ENCODE measurements at regions not wholly inside any gene's neighbourhood (a gene's known extent, or its start where the extent isn't known, plus 50 kb on each side); places are given as distances from the start of the nearest gene placed in this dataset.

- DNase-seq: no peak
Measured at GRCh38 chr4:112852601-112853000, 196.9 kb upstream of the ANK2 start.

- DNase-seq: no peak
Measured at GRCh38 chr4:112853662-112854256, 195.7 kb upstream of the ANK2 start.

GRCh38 chr4:112854420-112854819 is 195.0 kb upstream of the ANK2 start:
- no peak for DNase-seq

GRCh38 chr4:112855058-112855457 is 194.4 kb upstream of the ANK2 start:
- DNase-seq: no peak

- DNase-seq: no peak
Measured at GRCh38 chr4:112857461-112857860, 192.0 kb upstream of the ANK2 start.

GRCh38 chr4:112858751-112859150 is 190.7 kb upstream of the ANK2 start:
- DNase-seq: no peak

GRCh38 chr4:112859456-112860184 is 189.8 kb upstream of the ANK2 start:
- DNase-seq: no peak

GRCh38 chr4:112860830-112861690 is 188.4 kb upstream of the ANK2 start:
- no peak for DNase-seq

- DNase-seq: no peak
Measured at GRCh38 chr4:112861691-112862674, 187.5 kb upstream of the ANK2 start.

GRCh38 chr4:112865443-112865842 is 184.0 kb upstream of the ANK2 start:
- no peak for DNase-seq

GRCh38 chr4:112876316-112876715 is 173.1 kb upstream of the ANK2 start:
- no peak for DNase-seq

GRCh38 chr4:112881842-112882241 is 167.6 kb upstream of the ANK2 start:
- no peak for DNase-seq

- DNase-seq: no peak
Measured at GRCh38 chr4:112882286-112882685, 167.2 kb upstream of the ANK2 start.

- no peak for DNase-seq
Measured at GRCh38 chr4:112884406-112884805, 165.0 kb upstream of the ANK2 start.

GRCh38 chr4:112885897-112886296 is 163.6 kb upstream of the ANK2 start:
- no peak for DNase-seq

- DNase-seq: no peak
Measured at GRCh38 chr4:112888622-112889021, 160.8 kb upstream of the ANK2 start.

- DNase-seq: no peak
Measured at GRCh38 chr4:112889199-112889598, 160.3 kb upstream of the ANK2 start.

- peak; percentile 57 for DNase-seq
Measured at GRCh38 chr4:112889619-112890527, 159.6 kb upstream of the ANK2 start.

- no peak for DNase-seq
Measured at GRCh38 chr4:112894480-112894879, 155.0 kb upstream of the ANK2 start.

- no peak for DNase-seq
Measured at GRCh38 chr4:112894951-112895350, 154.5 kb upstream of the ANK2 start.

GRCh38 chr4:112895811-112896608 is 153.4 kb upstream of the ANK2 start:
- no peak for DNase-seq

Measured in inflammatory macrophage treated with lipopolysaccharide for 4 hours (primary cell).